HepG2 (cell line): ENCODE measurements at regions not wholly inside any gene's neighbourhood (a gene's known extent, or its start where the extent isn't known, plus 50 kb on each side); places are given as distances from the start of the nearest gene placed in this dataset.

Source experiments
- ATAC-seq: fragments of 200-7000 bp; cut with Tn5 transposase; 3 replicates; pipeline ENCODE4 v1.9.1; 2020; ENCODE audit warnings: mild to moderate bottlenecking, moderate library complexity
- BruUV-seq: library from RNA; stranded (reverse); fragments of 400-500 nt; replicated peaks from 2 replicates; lab custom pipeline; 2021; lab: Mats Ljungman, UMichigan
- CTCF ChIA-PET: fragments of 300-600 bp; formaldehyde crosslinking; extraction: SDS; loops from one replicate; lab custom pipeline; 2021; ENCODE audit warnings: low total read pairs, inconsistent platforms, low intra/inter-chr PET ratio; lab: Yijun Ruan, JAX
- POLR2A ChIA-PET: fragments of 350-600 bp; sonication (Branson Sonifier 250); formaldehyde crosslinking; loops from one replicate; lab custom pipeline; 2020; ENCODE audit warnings: antibody characterized with exemption, inconsistent platforms; lab: Yijun Ruan, JAX
- DNase-seq: peaks from one replicate; pipeline ENCODE4 v3.0.0-alpha.2; 2015; ENCODE audit warnings: low spot score
- FAIRE-seq: peaks from 3 replicates; lab custom pipeline; 2011; peaks lifted over from hg19 to GRCh38; lab: Jason Lieb, UNC
- H2AFZ ChIP-seq: one replicate; pipeline ENCODE4 v1.6.1; 2011; ENCODE audit warnings: low read length, inconsistent platforms
- H3K27ac ChIP-seq: fragments of 300-600 bp; 3 replicates; pipeline ENCODE4 v1.8.0; 2011; ENCODE audit warnings: mixed run types, mild to moderate bottlenecking, mixed read lengths, low read length, inconsistent platforms; ENCODE audit not compliant: insufficient read depth; ENCODE audit errors: extremely low read length
- H3K27me3 ChIP-seq, 2 experiments: fragments of 200-600 bp in 1 of 2; 2 replicates in 1 of 2; 3 replicates in 1 of 2; pipeline versions ENCODE4 v1.6.0 to v1.8.0; 2011; ENCODE audit warnings: low read length in 2 of 2, mild to moderate bottlenecking in 2 of 2, moderate library complexity in 2 of 2, inconsistent platforms in 1 of 2; ENCODE audit not compliant: insufficient read depth in 2 of 2, control insufficient read depth in 1 of 2
- H3K36me3 ChIP-seq, 2 experiments: fragments of 200-600 bp in 1 of 2; replicated peaks in 1 of 2; 2 replicates in 1 of 2; 3 replicates in 1 of 2; pipeline versions ENCODE4 v1.5.1 to v1.8.0; 2011; ENCODE audit warnings: low read length in 2 of 2, inconsistent platforms in 1 of 2; ENCODE audit not compliant: insufficient read depth in 2 of 2, control insufficient read depth in 1 of 2
- H3K4me1 ChIP-seq: 2 replicates; pipeline ENCODE4 v1.5.1; 2012; ENCODE audit warnings: low read length, inconsistent platforms; ENCODE audit not compliant: insufficient read depth
- H3K4me2 ChIP-seq: 2 replicates; pipeline ENCODE4 v1.6.0; 2011; ENCODE audit warnings: low read depth, low read length, inconsistent platforms
- H3K4me3 ChIP-seq, 3 experiments: fragments of 200-600 bp in 1 of 3; sonication (generic), shearing (Covaris generic) in 1 of 3; replicated peaks in 1 of 3; 2 replicates each; pipeline ENCODE4 v1.5.1; 2011 to 2016; ENCODE audit warnings: low read length in 3 of 3, inconsistent platforms in 2 of 3, low read depth in 2 of 3, mild to moderate bottlenecking in 2 of 3, control low read depth in 1 of 3, mixed read lengths in 1 of 3; ENCODE audit not compliant: insufficient read depth in 1 of 3
- H3K79me2 ChIP-seq: one replicate; pipeline ENCODE4 v1.6.1; 2011; ENCODE audit warnings: low read length, inconsistent platforms; ENCODE audit not compliant: insufficient read depth
- H3K9ac ChIP-seq: 2 replicates; pipeline ENCODE4 v1.6.0; 2011; ENCODE audit warnings: mild to moderate bottlenecking, low read depth, low read length, inconsistent platforms; ENCODE audit not compliant: insufficient read depth
- H3K9me3 ChIP-seq: 2 replicates; pipeline ENCODE4 v1.5.1; 2012; ENCODE audit warnings: mild to moderate bottlenecking, low read length
- H4K20me1 ChIP-seq: 2 replicates; pipeline ENCODE4 v1.6.0; 2011; ENCODE audit warnings: inconsistent platforms, mild to moderate bottlenecking, low read length, moderate library complexity; ENCODE audit not compliant: insufficient read depth
- MTF2 ChIP-seq: sonication (generic); formaldehyde crosslinking; IDR thresholded peaks from 2 replicates; pipeline ENCODE4 v1.5.0; 2020; ENCODE audit warnings: missing genetic modification reagents, borderline replicate concordance
- POLR2AphosphoS2 ChIP-seq: IDR thresholded peaks from 2 replicates; pipeline ENCODE4 v1.6.1; 2011; ENCODE audit warnings: low read depth, low read length, improper control_type of control experiment
- TAF1 ChIP-seq: sonication (generic); formaldehyde crosslinking; IDR thresholded peaks from 2 replicates; pipeline ENCODE4 v1.4.0; 2020; ENCODE audit warnings: missing genetic modification reagents
- ZC3H13 ChIP-seq: sonication (generic); formaldehyde crosslinking; IDR thresholded peaks from 2 replicates; pipeline ENCODE4 v1.8.1; 2023; ENCODE audit warnings: mild to moderate bottlenecking, missing genetic modification reagents, moderate library complexity
- WGBS: methylation state at CpG from one replicate; pipeline ENCODE4 v1.1.6; 2017; ENCODE audit warnings: low lambda C conversion rate; 5-methylcytosine and 5-hydroxymethylcytosine counted together
- in situ Hi-C: cut with HindIII; loops from 2 replicates; pipeline ENCODE4 v1.10.0; 2017; ENCODE audit warnings: low pct_unique_long_range_greater_than_20kb; ENCODE audit not compliant: extremely low pct_ligation_motif_present
- intact Hi-C: fragments of 100-400 bp; cut with micrococcal nuclease; formaldehyde crosslinking; loops from one replicate; pipeline ENCODE4 v1.10.0; 2022; ENCODE audit not compliant: unreplicated experiment
- TF ChIP-seq, protein P1 (sequence below): sonication (generic); formaldehyde crosslinking; IDR thresholded peaks from one replicate; pipeline ENCODE4 v1.5.1; 2020; ENCODE audit warnings: mild to moderate bottlenecking, missing genetic modification reagents; ENCODE audit errors: not compliant biosample characterization
- TF ChIP-seq, protein P2 (sequence below): sonication (generic); formaldehyde crosslinking; IDR thresholded peaks from 2 replicates; pipeline ENCODE4 v1.8.1; 2023; ENCODE audit warnings: mild to moderate bottlenecking, inconsistent platforms, moderate library complexity, missing genetic modification reagents, borderline replicate concordance

DNA sequence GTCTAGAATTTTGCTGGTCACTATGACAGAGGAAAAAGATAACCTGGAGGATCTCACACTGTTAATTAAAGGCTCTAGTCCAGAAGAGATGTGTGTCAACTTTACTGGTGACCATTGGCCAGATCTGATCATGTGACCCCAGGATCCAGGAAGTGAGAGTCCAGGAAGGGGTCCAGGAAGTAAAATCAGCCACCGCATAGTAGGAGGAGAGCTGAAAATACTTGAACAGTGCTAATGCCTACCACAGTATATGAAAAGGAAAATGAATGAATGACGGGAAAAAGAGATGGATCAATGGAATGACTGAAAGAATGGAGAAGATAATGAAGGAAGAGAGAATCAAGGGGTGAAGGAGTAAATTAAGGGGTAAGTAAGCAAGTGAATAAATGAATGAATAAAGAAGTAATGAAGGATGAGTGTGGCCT is 415.3 kb downstream of the RPS24 start (continued):
- no peak for TF ChIP-seq MTF2 (CRISPR knock-in tag)
- TF ChIP-seq, all 625 proteins: peak for 0

DNA sequence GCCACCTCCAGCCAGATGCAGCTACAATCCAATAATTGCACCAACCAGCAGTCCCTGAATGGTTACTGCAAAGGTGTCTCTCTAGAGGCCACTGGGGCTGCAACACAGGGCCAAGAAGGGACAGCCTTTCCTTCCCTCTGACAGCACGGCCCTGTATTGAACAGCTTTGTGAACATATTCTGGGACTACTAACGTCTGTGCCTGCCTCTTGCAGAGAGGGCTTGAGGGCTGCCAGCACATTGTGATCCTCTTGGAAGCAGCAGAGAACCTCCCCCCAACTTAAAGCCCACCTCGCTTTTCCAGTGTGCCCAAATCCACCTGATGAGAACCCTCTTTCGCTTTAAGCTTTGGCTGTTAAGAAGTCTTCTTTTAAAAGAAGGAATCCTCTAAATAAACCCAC is 415.9 kb downstream of the RPS24 start:
- H4K20me1 ChIP-seq = no peaks in the 10 kb centered on the region
- no peaks in the 10 kb centered on the region for H3K79me2 ChIP-seq
- in situ Hi-C loops = no loop called here
- ATAC-seq (no peak), DNase-seq (no peak), FAIRE-seq (no peak)
- no peaks in the 10 kb centered on the region for H3K9me3 ChIP-seq
- no peaks in the 10 kb centered on the region for H3K36me3 ChIP-seq
- intact Hi-C loops = loop anchor here (5.0 kb wide), 1 partner anchor 307 kb away; no protein-coding TSS in a partner anchor
- peaks cover 36% of the 10 kb centered on the region for H3K4me1 ChIP-seq
- POLR2A ChIA-PET = interaction anchor here (4.3 kb wide), 1 partner anchor 9 kb away, joined by 30 read pairs; no protein-coding TSS in a partner anchor
- 94% methylated on average over 2 of the region's 4 CpGs for WGBS
- CTCF ChIA-PET = no interaction called here
- H2AFZ ChIP-seq = no peak overlapping the region
- no peaks in the 10 kb centered on the region for H3K27me3 ChIP-seq
- no peak for TF ChIP-seq POLR2AphosphoS2
- H3K4me2 ChIP-seq = no peak overlapping the region
- H3K4me3 ChIP-seq = no peak overlapping the region
- BruUV-seq = no TSS peak
- H3K27ac ChIP-seq = no peak overlapping the region
- no peak overlapping the region for H3K9ac ChIP-seq

DNA sequence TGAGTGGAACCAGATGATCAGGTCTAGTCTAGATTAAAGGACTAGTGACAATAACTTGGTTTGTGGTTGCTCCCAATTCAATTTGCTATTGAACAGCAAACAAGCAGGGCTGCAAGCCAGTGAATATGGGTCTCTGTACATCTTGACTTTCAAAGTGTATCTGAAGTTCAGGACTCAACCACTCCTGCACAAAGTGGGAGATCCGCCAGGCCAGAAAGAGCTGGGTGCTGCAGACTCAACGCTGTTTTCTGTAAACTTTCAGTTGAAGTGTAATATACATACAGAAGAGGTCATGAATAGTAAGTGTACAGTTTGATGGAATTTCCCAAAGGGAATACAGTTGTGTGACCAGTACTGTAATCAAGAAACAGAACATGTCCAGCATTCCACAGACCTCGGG is 416.6 kb downstream of the RPS24 start:
- no peak for FAIRE-seq
- BruUV-seq = no TSS peak
- H3K36me3 ChIP-seq = no peaks in the 10 kb centered on the region
- POLR2A ChIA-PET = interaction anchor here (4.3 kb wide), 1 partner anchor 8 kb away, joined by 30 read pairs; no protein-coding TSS in a partner anchor
- WGBS = 78% methylated on average over 3 of the region's 3 CpGs
- H3K27me3 ChIP-seq = no peaks in the 10 kb centered on the region
- H4K20me1 ChIP-seq = no peaks in the 10 kb centered on the region
- intact Hi-C loops = no loop called here
- H3K4me3 ChIP-seq = no peak overlapping the region
- H3K9me3 ChIP-seq = no peaks in the 10 kb centered on the region
- H3K4me2 ChIP-seq = no peak overlapping the region
- DNase-seq = no peak
- peaks cover 29% of the 10 kb centered on the region for H3K4me1 ChIP-seq
- no peak overlapping the region for H3K27ac ChIP-seq
- no peak overlapping the region for H3K9ac ChIP-seq
- no peak overlapping the region for H2AFZ ChIP-seq
- H3K79me2 ChIP-seq = no peaks in the 10 kb centered on the region
- no peak for ATAC-seq
- CTCF ChIA-PET = no interaction called here
- in situ Hi-C loops = no loop called here
- TF ChIP-seq TAF1 (CRISPR knock-in tag) (no peak), ZC3H13 (CRISPR knock-in tag) (no peak)
- TF ChIP-seq, protein P1, sequence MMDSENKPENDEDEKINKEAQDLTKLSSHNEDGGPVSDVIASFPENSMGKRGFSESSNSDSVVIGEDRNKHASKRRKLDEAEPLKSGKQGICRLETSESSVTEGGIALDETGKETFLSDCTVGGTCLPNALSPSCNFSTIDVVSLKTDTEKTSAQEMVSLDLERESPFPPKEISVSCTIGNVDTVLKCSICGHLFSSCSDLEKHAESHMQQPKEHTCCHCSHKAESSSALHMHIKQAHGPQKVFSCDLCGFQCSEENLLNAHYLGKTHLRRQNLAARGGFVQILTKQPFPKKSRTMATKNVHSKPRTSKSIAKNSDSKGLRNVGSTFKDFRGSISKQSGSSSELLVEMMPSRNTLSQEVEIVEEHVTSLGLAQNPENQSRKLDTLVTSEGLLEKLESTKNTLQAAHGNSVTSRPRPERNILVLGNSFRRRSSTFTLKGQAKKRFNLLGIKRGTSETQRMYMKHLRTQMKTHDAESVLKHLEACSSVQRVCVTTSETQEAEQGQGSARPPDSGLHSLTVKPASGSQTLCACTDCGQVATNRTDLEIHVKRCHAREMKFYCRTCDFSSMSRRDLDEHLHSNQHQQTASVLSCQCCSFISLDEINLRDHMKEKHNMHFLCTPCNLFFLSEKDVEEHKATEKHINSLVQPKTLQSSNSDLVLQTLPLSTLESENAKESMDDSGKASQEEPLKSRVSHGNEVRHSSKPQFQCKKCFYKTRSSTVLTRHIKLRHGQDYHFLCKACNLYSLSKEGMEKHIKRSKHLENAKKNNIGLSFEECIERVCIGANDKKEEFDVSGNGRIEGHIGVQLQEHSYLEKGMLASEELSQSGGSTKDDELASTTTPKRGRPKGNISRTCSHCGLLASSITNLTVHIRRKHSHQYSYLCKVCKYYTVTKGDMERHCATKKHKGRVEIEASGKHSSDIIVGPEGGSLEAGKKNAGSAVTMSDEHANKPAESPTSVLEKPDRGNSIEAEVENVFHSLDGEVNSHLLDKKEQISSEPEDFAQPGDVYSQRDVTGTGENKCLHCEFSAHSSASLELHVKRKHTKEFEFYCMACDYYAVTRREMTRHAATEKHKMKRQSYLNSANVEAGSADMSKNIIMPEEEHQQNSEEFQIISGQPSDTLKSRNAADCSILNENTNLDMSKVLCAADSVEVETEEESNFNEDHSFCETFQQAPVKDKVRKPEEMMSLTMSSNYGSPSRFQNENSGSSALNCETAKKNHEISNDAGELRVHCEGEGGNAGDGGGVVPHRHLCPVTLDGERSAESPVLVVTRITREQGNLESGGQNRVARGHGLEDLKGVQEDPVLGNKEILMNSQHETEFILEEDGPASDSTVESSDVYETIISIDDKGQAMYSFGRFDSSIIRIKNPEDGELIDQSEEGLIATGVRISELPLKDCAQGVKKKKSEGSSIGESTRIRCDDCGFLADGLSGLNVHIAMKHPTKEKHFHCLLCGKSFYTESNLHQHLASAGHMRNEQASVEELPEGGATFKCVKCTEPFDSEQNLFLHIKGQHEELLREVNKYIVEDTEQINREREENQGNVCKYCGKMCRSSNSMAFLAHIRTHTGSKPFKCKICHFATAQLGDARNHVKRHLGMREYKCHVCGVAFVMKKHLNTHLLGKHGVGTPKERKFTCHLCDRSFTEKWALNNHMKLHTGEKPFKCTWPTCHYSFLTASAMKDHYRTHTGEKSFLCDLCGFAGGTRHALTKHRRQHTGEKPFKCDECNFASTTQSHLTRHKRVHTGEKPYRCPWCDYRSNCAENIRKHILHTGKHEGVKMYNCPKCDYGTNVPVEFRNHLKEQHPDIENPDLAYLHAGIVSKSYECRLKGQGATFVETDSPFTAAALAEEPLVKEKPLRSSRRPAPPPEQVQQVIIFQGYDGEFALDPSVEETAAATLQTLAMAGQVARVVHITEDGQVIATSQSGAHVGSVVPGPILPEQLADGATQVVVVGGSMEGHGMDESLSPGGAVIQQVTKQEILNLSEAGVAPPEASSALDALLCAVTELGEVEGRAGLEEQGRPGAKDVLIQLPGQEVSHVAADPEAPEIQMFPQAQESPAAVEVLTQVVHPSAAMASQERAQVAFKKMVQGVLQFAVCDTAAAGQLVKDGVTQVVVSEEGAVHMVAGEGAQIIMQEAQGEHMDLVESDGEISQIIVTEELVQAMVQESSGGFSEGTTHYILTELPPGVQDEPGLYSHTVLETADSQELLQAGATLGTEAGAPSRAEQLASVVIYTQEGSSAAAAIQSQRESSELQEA (CRISPR knock-in tag) = no peak
- TF ChIP-seq, protein P2, sequence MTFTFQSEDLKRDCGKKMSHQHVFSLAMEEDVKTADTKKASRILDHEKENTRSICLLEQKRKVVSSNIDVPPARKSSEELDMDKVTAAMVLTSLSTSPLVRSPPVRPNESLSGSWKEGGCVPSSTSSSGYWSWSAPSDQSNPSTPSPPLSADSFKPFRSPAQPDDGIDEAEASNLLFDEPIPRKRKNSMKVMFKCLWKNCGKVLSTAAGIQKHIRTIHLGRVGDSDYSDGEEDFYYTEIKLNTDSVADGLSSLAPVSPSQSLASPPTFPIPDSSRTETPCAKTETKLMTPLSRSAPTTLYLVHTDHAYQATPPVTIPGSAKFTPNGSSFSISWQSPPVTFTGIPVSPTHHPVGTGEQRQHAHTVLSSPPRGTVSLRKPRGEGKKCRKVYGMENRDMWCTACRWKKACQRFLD = no peak
